NCI-H2171 (cell line): ENCODE measurements at regions not wholly inside any gene's neighbourhood (a gene's known extent, or its start where the extent isn't known, plus 50 kb on each side); places are given as distances from the start of the nearest gene placed in this dataset.

Experiments used
- DNase-seq: peaks from one replicate; lab custom pipeline; 2025; lab: John Stamatoyannopoulos, UW

- DNase-seq, result no peak
Measured at GRCh38 chr16:7185165-7185564, 147.5 kb upstream of the RBFOX1 start.

DNA sequence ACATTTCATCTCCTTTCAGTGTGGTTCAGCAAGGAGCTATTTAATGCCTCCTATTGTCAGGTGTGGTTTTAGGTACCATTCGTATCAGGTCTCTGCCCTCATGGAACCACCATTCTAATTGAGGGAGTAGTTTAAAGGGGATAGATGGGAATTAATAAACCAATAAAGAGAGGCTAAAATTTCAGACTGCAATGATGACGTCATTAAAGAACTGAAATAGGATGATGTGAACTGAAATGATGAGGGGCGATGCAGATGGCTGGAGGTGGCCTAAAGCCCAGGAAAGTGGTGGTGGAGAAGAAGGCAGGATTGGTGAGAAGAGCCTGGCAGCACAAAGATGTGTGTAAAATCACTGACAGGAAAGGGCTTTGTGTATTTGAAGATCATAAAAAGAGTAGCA lies 148.9 kb upstream of the RBFOX1 start:
- no peak for DNase-seq

DNA sequence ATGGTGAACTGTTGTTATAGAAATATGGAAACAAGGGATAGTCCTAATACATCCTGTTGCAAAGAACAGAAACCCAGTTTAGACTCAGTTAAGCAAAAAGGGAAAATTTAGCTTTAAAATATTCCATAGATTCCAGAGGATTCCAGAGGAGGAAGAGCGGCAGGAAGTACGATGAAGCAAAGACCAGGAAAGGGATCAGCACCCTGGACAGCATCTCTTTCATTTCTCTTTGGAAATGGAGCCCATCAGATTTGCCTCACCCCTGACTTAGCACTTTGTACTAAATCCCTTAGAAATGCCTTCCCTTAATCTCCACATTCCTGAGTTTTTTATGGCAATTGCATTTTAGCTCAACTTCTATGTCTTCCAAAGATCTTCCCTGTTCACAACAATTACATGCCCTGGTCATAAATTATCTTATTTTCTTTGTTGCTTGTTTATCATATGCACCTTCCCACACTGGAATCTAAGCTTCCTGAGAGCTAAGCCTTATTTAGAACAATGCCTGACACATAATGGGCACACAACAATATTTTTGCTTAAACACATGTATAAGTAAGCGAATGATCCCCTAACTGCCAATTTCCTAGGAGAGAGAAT lies 150.0 kb upstream of the RBFOX1 start:
- no peak for DNase-seq

GRCh38 chr16:7177875-7178274 lies 154.8 kb upstream of the RBFOX1 start:
- no peak for DNase-seq

DNA sequence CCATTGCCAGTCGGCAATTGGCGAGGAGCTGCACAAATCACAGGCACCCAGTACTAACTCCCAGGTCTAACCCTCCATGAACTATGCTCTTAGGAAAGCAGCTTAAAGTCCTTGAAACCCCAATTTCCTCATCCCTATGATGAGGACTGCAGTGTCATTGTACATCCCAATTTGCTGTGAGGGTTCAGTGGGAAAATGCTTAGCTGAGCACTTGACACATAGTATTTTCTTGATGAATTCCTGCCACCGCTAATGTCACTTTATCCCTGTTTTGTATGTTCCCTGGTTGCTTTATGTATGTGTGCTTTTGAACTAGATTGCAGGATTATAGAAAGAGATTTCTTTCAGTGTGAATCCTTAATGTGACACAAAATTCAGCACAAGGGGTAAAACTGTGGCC lies 161.5 kb upstream of the RBFOX1 start:
- DNase-seq, result no peak

DNA sequence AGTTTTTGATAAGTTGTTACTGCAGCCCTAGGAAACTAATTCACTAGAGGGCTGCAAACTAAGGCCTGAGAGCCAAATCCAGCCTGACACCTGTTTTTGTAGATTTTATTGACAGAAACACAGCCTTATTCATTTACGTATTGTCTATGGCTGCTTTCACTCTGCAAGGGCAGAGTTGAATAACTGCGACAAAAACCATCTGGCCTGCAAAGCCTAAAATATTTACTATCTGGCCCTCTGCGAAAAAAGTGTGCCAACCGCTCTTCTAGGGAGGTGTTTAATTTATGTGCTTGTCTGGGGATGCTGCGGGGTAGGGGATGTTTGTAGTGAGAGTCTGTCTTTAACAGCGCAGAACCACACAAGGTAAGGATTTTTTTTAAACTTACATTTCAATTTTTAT lies 165.0 kb upstream of the RBFOX1 start:
- no peak for DNase-seq

DNA sequence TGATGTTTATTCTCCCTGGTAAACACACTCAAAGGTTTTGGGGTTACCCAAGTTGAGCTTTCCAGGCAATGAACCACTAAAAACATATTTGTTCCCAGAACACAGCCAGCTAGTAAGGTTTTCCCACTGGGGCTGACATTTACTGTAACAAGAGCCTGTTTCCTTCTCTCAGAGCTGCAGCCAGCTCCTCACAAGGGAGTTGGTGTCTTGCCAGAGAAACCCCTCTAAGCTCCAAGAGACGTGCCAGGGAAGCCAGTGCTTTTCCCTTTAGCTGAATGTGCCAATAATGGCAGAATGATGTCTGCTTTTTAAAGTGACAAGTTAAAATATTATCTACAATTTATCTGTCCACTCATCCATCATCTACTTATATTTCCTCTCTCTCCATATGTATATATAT lies 170.8 kb upstream of the RBFOX1 start:
- DNase-seq, result no peak

- DNase-seq, result no peak
Measured at GRCh38 chr16:7160093-7160492, 172.6 kb upstream of the RBFOX1 start.

- no peak for DNase-seq
Measured at GRCh38 chr16:7158481-7158880, 174.2 kb upstream of the RBFOX1 start.

DNA sequence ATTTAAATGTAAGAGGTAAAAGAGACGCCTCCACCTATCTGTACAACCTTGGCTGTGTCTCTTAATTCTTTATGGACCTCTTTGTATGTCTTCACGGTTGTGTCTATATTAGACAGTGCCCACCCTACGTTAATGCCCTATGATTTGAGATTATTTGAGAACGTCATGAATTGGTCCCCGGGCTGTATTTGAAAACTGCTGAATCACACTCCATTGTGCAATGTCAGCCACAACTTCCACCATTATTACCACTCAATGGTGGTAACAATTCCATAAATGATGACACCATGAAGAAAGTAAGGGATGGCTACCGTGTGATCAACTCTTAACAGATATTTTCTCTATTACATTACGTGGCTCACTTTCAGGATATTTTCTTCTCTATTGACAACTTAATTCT lies 182.4 kb upstream of the RBFOX1 start:
- no peak for DNase-seq

DNA sequence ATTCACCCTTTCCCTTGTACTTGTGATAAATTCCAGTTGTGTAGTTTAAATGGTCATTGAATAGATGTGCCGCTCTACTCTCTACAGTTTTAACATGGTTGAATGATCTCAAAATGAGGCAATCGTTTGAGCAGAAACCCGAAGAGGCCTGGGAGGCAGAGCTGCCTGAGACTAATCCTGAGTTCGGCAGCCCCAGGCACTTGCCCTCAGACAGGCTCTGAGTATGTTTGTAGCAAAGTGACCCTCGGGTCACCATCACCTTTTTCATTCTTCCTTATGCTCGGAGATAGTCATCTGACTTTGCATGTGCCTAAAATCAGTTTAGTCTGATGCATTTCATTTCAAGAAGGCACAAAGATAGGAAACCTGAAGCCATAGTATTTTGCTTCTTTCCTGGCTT lies 184.0 kb upstream of the RBFOX1 start:
- DNase-seq, result no peak

DNA sequence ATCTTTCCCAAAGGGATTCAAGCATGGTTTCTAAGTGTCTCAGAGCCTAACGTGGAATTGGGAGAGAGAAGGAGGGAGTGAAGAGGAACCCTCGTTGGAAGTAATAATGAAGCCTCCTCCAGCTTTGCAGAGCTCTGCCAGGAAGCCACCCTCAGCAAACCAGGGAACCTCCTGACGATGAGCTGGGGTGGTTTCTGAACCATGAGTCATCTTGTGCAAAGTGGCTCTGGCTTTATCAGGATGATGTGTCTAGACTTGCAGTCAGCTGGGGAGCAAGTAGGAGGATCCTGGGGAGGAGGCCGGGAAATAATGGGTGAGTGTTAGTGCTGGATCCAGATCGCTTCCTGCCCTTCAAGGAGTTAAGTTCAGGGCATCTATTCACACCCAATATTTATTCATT lies 191.7 kb upstream of the RBFOX1 start:
- no peak for DNase-seq

GRCh38 chr16:7137560-7138330 lies 194.9 kb upstream of the RBFOX1 start:
- no peak for DNase-seq

- DNase-seq, result no peak
Measured at GRCh38 chr16:7132465-7132864, 200.2 kb upstream of the RBFOX1 start.

DNA sequence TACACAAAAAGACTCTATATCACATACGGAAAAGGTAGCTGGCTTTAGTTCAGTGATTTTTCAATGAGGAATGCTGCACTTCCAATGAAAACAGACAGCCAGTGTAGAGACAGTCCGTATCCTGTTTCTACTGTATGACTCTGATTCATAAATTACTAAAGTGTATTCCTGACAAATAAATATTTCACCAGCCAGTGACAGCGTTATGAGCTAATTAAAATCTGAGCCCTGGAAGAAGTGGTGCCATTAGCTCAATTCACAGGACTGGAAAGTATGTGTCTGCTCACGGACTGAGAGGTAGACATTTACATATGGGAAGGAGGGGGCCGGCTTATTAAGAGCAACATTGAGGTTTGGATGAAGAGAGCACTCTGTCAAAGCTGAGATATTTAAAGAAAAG lies 207.9 kb upstream of the RBFOX1 start:
- no peak for DNase-seq

DNA sequence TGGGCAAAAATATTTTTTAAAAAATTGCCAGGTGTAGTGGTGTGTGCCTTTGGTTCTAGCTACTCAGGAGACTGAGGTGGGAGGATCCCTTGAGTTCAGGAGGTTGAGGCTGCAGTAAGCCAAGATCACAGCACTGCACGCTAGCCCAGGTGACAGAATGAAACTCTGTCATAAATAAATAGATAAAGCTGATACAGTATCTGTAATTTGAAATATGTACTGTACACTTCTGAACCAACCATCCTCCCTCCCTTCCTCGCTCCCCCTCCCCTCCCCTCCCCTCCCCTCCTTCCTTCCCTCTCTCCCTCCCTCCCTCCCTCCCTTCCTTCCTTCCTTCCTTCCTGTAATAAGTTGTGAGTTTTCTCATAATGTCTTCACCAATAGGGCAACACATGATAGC lies 208.4 kb upstream of the RBFOX1 start:
- DNase-seq, result no peak

DNA sequence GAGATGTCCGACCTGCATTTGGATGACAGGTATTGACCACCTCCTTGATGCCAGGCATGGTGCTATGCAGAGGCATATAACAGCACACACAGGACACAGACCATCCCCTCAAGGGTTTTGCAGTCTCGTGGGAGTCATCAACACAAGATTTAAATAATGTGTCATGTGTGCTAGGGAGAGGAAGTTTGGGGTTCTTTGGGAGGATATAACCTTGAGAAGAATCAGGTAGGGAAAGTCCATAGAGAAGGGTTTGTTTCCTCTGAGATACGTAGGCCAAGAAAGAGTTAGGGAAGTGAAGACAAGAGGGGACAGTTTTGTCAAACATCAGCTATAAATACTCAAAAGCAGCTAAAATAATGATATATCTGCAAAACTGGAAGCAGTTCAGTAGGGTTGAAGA lies 215.9 kb upstream of the RBFOX1 start:
- no peak for DNase-seq

DNA sequence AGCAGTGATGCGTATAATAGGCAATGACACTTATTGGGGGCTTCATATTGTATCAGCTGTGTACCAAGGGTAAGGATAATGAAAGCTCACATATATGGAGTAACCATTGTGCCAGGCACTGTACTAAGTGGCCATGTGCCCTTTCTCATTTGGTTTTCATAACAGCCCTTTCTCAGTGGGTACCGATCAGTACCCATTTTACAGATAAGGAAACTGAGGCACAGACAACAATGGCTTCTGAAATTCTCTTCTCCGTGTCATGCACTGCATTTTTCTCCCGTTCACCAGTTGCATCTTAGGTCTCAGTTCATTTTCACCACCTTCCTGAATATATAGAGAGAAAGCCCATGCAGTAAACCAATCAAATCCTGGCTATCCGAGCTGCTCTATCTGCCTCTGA lies 216.7 kb upstream of the RBFOX1 start:
- no peak for DNase-seq

DNA sequence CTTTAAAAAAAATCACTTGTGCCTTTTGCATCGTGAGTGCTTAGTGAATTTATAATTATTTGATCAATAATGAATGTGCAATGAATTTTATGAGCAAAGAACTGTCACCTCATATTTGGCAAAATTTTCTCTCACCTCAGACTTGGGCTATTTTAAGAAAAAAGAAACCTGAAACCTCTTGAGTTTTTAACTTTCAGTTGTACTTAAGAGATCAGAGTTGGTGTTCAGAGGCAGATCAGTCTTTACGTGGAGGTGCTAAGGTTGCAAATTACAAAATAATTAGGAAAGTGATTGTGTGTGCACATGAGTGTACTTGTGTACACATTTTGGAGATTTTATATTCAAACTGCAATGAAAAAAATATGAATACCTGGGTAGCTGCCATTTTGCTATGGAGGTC lies 218.7 kb upstream of the RBFOX1 start:
- DNase-seq, result no peak

- DNase-seq, result no peak
Measured at GRCh38 chr16:7113395-7113794, 219.2 kb upstream of the RBFOX1 start.

GRCh38 chr16:7111265-7111664 lies 221.4 kb upstream of the RBFOX1 start:
- DNase-seq, result no peak

- no peak for DNase-seq
Measured at GRCh38 chr16:7107436-7107835, 225.2 kb upstream of the RBFOX1 start.

GRCh38 chr16:7103056-7103455 lies 229.6 kb upstream of the RBFOX1 start:
- DNase-seq, result no peak

- no peak for DNase-seq
Measured at GRCh38 chr16:7101054-7101453, 231.6 kb upstream of the RBFOX1 start.
